ENCODE measurements at regions not wholly inside any gene's neighbourhood (a gene's known extent, or its start where the extent isn't known, plus 50 kb on each side); places are given as distances from the start of the nearest gene placed in this dataset.
"Not testable (repeated sequence)": the region's sequence is repeated elsewhere in the genome, so short reads cannot be mapped to it uniquely, and the experiment has no call there.

DNA sequence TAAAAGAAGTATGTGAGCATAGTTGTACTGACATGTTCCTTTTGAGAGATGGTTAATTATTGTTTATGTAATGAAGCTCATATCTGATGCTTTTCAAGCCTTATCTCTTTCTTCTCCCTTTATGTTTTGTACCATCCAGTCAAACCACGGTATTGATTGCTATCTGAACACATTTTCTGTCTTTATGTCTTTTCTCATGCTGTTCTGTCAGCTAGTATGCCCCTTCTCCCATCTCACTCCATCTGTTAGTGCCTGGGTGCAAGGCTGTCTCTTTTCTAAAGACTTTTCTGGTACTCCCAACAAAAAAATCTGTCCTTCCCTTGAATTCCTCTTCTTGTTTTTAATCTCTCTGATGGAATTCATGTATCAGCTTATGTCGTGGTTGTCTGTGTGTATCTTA, 883.8 kb upstream of the IGFBP7 start:
- Mint-ChIP-seq H3K9me3 (peaks cover 19% of the 10 kb centered on the region), H3K4me3 (ENCODE audit: low read depth) (no peak overlapping the region), H3K27me3 (ENCODE audit: low read depth) (no peaks in the 10 kb centered on the region), H3K4me1 (ENCODE audit: low read depth) (no peaks in the 10 kb centered on the region), H3K36me3 (ENCODE audit: low read depth) (no peaks in the 10 kb centered on the region), H3K27ac (no peak overlapping the region)
- intact Hi-C loops (cut with micrococcal nuclease): no loop called here
- DNase-seq (ENCODE audit: low spot score): no peak

DNA sequence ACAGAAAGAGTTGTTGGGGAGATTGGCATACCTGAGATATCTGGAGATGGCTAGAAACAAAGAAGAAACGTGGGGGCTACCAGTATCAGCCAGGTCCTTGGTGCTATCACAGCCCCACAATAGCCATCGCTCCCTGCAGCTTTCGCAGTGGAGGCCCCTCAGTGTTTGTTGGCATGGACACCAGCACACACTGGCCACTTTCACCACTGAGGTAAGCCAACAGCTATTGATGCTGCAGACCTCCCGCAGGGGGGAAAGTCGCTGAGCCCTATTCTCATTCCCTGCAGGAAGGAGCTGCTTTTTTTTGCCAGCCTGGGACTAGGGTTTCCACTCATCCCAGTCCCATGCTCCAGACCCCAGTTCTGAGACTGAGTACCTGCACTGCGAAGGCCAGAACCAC, 879.2 kb upstream of the IGFBP7 start:
- Mint-ChIP-seq H3K27ac (no peak overlapping the region), H3K27me3 (ENCODE audit: low read depth) (no peaks in the 10 kb centered on the region), H3K4me3 (ENCODE audit: low read depth) (no peak overlapping the region), H3K9me3 (peaks cover 15% of the 10 kb centered on the region), H3K36me3 (ENCODE audit: low read depth) (no peaks in the 10 kb centered on the region), H3K4me1 (ENCODE audit: low read depth) (no peaks in the 10 kb centered on the region)
- intact Hi-C loops (cut with micrococcal nuclease): no loop called here
- DNase-seq (ENCODE audit: low spot score): no peak

DNA sequence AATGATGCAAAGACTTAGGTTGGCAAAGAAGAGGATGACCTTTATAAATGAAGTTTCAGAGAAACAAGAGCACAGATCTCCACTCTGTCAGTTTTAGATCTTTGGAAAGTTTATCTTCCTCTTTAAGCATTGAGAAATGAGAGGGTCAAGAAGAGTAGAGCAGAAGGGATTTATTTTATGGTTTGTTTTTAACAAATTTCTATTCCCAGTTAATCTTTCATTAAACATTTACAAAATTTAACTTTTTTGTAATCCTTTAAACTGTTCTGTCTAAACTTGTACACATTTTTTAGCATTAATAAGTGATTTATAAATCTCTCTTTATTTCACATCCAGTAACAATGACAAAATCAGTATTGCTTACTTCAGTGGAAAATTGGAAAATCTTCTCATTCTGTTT, 875.0 kb upstream of the IGFBP7 start:
- no peak overlapping the region for H3K27ac Mint-ChIP-seq
- no peaks in the 10 kb centered on the region for H3K4me1 Mint-ChIP-seq (ENCODE audit: low read depth)
- no peak overlapping the region for H3K4me3 Mint-ChIP-seq (ENCODE audit: low read depth)
- intact Hi-C loops (cut with micrococcal nuclease): no loop called here
- no peaks in the 10 kb centered on the region for H3K27me3 Mint-ChIP-seq (ENCODE audit: low read depth)
- no peaks in the 10 kb centered on the region for H3K36me3 Mint-ChIP-seq (ENCODE audit: low read depth)
- no peaks in the 10 kb centered on the region for H3K9me3 Mint-ChIP-seq
- no peak for DNase-seq (ENCODE audit: low spot score)

DNA sequence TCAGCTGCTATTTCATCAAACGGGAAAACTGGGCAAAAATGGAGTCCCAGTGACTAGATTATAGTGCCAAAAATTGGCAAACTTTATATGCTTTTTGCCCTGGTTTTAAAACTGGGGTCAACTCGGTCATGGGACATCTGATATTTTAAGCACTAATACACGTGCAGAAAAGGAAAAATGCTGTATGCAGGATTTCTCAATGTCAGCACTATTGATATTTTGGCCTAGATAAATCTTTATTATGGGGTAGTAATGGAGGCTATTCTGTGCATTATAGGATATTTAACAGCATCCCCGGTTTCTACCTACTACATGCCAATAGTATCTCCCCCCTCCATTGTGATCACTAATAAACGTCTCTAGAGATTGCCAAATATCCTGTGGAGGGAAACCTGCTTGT, 870.9 kb upstream of the IGFBP7 start:
- no peak overlapping the region for H3K4me3 Mint-ChIP-seq (ENCODE audit: low read depth)
- no peaks in the 10 kb centered on the region for H3K36me3 Mint-ChIP-seq (ENCODE audit: low read depth)
- H3K27me3 Mint-ChIP-seq (ENCODE audit: low read depth): no peaks in the 10 kb centered on the region
- H3K4me1 Mint-ChIP-seq (ENCODE audit: low read depth): no peaks in the 10 kb centered on the region
- intact Hi-C loops (cut with micrococcal nuclease): no loop called here
- no peak overlapping the region for H3K27ac Mint-ChIP-seq
- H3K9me3 Mint-ChIP-seq: no peaks in the 10 kb centered on the region
- no peak for DNase-seq (ENCODE audit: low spot score)

DNA sequence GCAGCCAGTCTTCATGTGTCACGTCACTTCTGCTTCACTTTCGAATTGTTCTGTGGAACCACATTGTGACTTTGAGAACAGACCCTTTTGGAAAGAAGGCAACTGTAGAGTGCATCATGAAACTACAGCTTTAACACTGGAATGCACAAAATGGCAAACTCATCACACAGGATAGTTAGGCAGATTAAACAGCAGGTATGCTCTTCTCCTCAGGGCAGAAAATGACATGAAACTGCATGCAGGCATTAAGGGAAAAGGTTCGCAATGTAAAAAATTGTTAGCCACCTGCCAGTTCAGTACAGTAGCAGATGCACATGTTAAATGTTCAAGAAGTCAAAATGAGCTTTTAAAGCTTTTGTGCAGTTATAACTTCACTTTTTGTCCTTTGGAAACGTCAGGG, 864.6 kb upstream of the IGFBP7 start:
- Mint-ChIP-seq H3K27me3 (ENCODE audit: low read depth) (no peaks in the 10 kb centered on the region), H3K36me3 (ENCODE audit: low read depth) (no peaks in the 10 kb centered on the region), H3K4me1 (ENCODE audit: low read depth) (no peaks in the 10 kb centered on the region), H3K4me3 (ENCODE audit: low read depth) (no peak overlapping the region), H3K27ac (no peak overlapping the region), H3K9me3 (peaks cover 19% of the 10 kb centered on the region)
- intact Hi-C loops (cut with micrococcal nuclease): no loop called here
- DNase-seq (ENCODE audit: low spot score): no peak

DNA sequence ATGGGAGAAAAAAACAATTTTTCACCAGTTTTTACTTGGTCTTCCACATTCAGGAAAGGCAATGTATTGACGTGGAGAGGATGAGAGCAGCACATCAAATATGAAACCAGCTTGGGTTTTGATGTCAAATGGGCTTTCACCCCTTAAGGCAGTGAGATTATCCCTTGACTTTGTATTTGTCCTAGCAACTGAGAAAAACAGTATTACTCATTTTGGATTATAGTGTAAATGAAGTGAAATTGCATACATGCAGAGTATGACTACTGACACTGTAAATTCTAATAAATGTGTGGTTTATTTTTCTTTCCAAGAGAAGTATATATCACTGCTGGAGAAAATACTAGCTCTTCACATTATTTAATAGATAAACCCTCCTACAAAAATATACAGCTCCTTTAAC, 863.6 kb upstream of the IGFBP7 start:
- no peaks in the 10 kb centered on the region for H3K4me1 Mint-ChIP-seq (ENCODE audit: low read depth)
- H3K9me3 Mint-ChIP-seq: peaks cover 23% of the 10 kb centered on the region
- no peak for DNase-seq (ENCODE audit: low spot score)
- H3K4me3 Mint-ChIP-seq (ENCODE audit: low read depth): no peak overlapping the region
- intact Hi-C loops (cut with micrococcal nuclease): no loop called here
- H3K36me3 Mint-ChIP-seq (ENCODE audit: low read depth): no peaks in the 10 kb centered on the region
- H3K27ac Mint-ChIP-seq: no peak overlapping the region
- H3K27me3 Mint-ChIP-seq (ENCODE audit: low read depth): no peaks in the 10 kb centered on the region

DNA sequence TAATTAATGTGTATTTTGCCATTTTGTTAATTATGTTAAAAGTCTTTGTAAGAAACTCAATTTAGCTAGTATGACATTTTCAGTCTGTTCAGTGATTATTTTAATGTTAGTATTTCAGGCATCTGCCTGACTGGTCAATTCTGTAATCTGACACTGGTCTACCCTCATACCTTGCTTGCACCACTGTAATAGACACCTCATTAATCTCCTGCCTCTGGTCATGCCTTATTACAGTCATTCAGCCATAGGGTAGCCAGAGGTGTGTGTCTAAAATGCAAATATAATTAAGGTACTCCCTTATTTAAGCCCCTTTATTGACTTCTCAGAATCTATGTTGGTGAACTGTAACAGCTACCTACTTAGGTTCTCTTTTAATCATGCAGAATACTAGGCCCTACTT, 861.1 kb upstream of the IGFBP7 start:
- Mint-ChIP-seq H3K27me3 (ENCODE audit: low read depth) (no peaks in the 10 kb centered on the region), H3K4me1 (ENCODE audit: low read depth) (no peaks in the 10 kb centered on the region), H3K27ac (no peak overlapping the region), H3K9me3 (peaks cover 36% of the 10 kb centered on the region), H3K36me3 (ENCODE audit: low read depth) (no peaks in the 10 kb centered on the region), H3K4me3 (ENCODE audit: low read depth) (no peak overlapping the region)
- DNase-seq (ENCODE audit: low spot score): no peak
- intact Hi-C loops (cut with micrococcal nuclease): no loop called here

DNA sequence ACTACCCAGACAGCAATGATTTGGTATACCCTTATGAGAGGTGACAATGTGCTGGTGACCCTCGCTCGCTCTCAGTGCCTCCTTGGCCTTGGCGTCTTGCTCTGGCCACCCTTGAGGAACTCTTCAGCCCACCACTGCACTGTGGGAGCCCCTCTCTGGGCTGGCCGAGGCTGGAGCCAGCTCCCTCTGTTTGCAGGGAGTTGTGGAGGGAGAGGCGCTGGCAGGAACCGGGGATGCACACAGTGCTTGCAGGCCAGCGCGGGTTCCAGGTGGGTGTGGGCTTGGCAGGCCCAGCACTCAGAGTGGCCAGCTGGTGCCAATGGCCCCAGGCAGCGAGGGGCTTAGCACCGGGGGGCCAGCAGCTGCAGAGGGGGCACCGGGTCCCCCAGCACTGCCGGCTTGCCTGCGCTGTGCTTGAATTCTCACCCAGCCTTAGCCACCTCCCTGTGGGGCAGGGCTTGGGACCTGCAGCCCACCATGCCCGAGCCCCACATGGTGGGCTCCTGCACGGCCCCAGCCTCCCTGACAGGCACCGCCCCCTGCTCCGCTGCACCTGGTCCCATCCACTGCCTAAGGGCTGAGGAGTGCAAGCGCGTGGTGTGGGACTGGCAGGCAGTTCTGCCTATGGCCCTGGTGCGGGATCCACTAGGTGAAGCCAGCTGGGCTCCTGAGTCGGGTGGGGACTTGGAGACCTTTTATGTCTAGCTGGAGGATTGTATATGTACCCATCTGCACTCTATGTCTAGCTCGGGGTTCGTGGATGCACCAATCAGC, 857.0 kb upstream of the IGFBP7 start:
- no peaks in the 10 kb centered on the region for H3K4me1 Mint-ChIP-seq (ENCODE audit: low read depth)
- H3K27me3 Mint-ChIP-seq (ENCODE audit: low read depth): no peaks in the 10 kb centered on the region
- H3K4me3 Mint-ChIP-seq (ENCODE audit: low read depth): no peak overlapping the region
- DNase-seq (ENCODE audit: low spot score): no peak
- peaks cover 32% of the 10 kb centered on the region for H3K9me3 Mint-ChIP-seq
- intact Hi-C loops (cut with micrococcal nuclease): no loop called here
- no peak overlapping the region for H3K27ac Mint-ChIP-seq
- H3K36me3 Mint-ChIP-seq (ENCODE audit: low read depth): no peaks in the 10 kb centered on the region

DNA sequence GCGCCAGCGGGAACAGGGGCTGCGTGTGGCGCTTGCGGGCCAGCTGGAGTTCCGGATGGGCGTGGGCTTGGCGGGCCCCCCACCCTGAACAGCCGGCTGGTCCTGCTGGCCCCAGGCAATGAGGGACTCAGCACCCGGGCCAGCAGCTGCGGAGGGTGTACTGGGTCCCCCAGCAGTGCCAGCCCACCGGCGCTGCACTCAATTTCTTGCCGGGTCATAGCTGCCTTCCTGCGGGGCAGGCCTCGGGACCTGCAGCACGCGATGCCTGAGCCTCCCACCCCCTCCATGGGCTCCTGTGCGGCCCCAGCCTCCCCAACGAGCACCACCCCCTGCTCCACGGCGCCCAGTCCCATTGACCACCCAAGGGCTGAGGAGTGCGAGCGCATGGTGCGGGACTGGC, 855.2 kb upstream of the IGFBP7 start:
- intact Hi-C loops (cut with micrococcal nuclease); H3K27ac Mint-ChIP-seq; H3K4me1 Mint-ChIP-seq (ENCODE audit: low read depth); H3K27me3 Mint-ChIP-seq (ENCODE audit: low read depth); H3K36me3 Mint-ChIP-seq (ENCODE audit: low read depth); H3K4me3 Mint-ChIP-seq (ENCODE audit: low read depth); DNase-seq (ENCODE audit: low spot score): not testable (repeated sequence)
- H3K9me3 Mint-ChIP-seq: peaks cover 30% of the 10 kb centered on the region

DNA sequence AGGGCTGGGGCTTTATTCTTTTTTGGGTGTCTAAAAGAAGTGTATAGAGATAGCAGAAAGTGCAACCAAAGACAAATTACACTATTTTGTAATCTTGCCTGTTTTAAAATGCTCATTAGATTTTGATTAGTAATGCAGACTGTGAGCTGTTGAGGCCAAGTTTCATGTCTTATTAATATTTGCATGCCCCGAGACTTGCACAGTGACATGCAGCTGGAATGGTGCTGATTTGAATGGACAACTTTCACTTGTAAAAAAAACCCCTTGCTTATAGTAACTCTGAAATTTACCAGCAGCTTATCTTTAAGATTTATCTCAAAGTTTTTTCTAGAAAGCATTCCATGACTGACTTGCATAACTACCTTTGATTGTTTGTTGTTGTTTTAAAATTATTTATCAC, 835.1 kb upstream of the IGFBP7 start:
- Mint-ChIP-seq H3K4me3 (ENCODE audit: low read depth) (no peak overlapping the region), H3K36me3 (ENCODE audit: low read depth) (no peaks in the 10 kb centered on the region), H3K9me3 (peaks cover 7% of the 10 kb centered on the region), H3K27me3 (ENCODE audit: low read depth) (no peaks in the 10 kb centered on the region), H3K27ac (no peak overlapping the region), H3K4me1 (ENCODE audit: low read depth) (no peaks in the 10 kb centered on the region)
- no peak for DNase-seq (ENCODE audit: low spot score)
- intact Hi-C loops (cut with micrococcal nuclease): no loop called here

DNA sequence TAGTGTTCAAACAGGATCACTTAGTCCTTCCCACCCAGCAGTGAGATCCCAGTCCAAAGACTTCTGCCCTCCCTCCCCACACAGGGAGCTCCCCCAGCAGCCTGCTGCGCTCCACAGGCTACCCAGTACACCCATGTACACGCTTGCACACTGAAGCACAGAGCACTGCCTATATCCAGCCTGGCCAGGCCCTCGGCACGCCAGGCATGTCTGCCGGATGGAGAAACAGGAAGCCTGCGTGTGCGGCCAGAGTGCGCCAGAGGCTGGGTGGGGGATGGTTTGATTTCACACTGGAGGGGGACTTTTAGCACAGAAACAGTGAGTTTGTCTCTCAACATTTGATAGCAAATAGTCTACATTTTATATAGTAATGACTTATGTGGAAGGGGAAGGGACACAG, 833.5 kb upstream of the IGFBP7 start:
- Mint-ChIP-seq H3K4me1 (ENCODE audit: low read depth) (no peaks in the 10 kb centered on the region), H3K27me3 (ENCODE audit: low read depth) (no peaks in the 10 kb centered on the region), H3K4me3 (ENCODE audit: low read depth) (no peak overlapping the region), H3K36me3 (ENCODE audit: low read depth) (no peaks in the 10 kb centered on the region), H3K27ac (no peak overlapping the region), H3K9me3 (peaks cover 7% of the 10 kb centered on the region)
- DNase-seq (ENCODE audit: low spot score): no peak
- intact Hi-C loops (cut with micrococcal nuclease): no loop called here

DNA sequence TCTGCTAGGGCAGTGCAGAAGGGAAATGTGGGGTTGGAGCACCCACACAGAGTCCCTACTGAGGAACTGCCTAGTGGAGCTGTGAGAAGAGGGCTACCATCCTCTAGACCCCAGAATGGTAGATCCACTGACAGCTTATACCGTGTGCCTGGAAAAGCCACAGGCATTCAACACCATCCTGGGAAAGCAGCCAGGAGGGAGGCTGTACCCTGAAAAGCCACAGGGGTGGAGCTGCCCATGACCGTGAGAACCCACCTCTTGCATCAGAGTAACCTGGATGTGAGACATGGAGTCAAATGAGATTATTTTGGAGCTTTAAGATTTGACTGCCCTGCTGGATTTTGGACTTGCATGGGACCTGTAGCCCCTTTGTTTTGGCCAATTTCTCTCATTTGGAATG, 827.1 kb upstream of the IGFBP7 start:
- intact Hi-C loops (cut with micrococcal nuclease); H3K27me3 Mint-ChIP-seq (ENCODE audit: low read depth); H3K4me1 Mint-ChIP-seq (ENCODE audit: low read depth); H3K36me3 Mint-ChIP-seq (ENCODE audit: low read depth); H3K4me3 Mint-ChIP-seq (ENCODE audit: low read depth); DNase-seq (ENCODE audit: low spot score); H3K27ac Mint-ChIP-seq: not testable (repeated sequence)
- peaks cover 22% of the 10 kb centered on the region for H3K9me3 Mint-ChIP-seq

DNA sequence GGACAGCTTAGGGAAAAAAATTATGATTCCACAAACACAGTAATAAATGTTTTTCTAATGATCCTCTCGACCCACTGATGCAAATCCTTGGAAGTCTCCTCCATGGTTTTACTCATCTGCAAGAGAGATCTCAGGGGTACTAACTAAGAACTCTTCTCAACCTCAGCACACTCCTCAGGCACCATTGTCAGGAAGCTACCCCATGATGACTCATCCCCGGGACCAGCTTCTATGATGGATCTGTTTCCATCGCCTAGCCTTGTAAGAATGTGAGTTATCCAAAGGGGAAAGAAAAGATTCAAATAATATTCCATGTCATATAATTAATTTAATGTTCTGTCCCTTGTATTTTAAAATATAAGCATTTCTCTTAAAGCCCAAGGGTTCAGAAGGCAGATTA, 816.1 kb upstream of the IGFBP7 start:
- intact Hi-C loops (cut with micrococcal nuclease): no loop called here
- no peak overlapping the region for H3K4me3 Mint-ChIP-seq (ENCODE audit: low read depth)
- H3K36me3 Mint-ChIP-seq (ENCODE audit: low read depth): no peaks in the 10 kb centered on the region
- no peak for DNase-seq (ENCODE audit: low spot score)
- no peaks in the 10 kb centered on the region for H3K27me3 Mint-ChIP-seq (ENCODE audit: low read depth)
- peaks cover 5% of the 10 kb centered on the region for H3K9me3 Mint-ChIP-seq
- no peak overlapping the region for H3K27ac Mint-ChIP-seq
- no peaks in the 10 kb centered on the region for H3K4me1 Mint-ChIP-seq (ENCODE audit: low read depth)

DNA sequence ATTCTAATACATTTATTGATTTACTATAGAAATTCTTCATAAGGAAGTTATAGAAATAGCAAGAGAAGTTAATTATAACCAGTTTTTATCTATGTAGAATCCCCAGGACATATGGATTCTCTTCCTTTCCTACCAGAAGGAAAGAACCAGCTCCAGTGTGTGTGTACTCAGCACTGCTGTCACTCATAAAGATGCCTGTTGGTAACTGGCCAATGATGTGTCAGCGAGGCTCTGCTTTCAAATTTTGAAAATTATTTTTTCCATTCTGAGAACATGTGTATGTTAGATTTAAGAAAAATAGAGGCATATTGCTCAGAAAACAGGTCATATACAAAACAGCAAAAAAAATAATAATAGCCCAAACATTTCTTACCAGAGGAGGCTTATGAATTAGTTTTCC, 814.8 kb upstream of the IGFBP7 start:
- H3K27ac Mint-ChIP-seq: no peak overlapping the region
- no peaks in the 10 kb centered on the region for H3K36me3 Mint-ChIP-seq (ENCODE audit: low read depth)
- intact Hi-C loops (cut with micrococcal nuclease): no loop called here
- H3K4me3 Mint-ChIP-seq (ENCODE audit: low read depth): no peak overlapping the region
- no peaks in the 10 kb centered on the region for H3K4me1 Mint-ChIP-seq (ENCODE audit: low read depth)
- no peaks in the 10 kb centered on the region for H3K27me3 Mint-ChIP-seq (ENCODE audit: low read depth)
- peaks cover 11% of the 10 kb centered on the region for H3K9me3 Mint-ChIP-seq
- DNase-seq (ENCODE audit: low spot score): no peak
